GM23248 (cell line): ENCODE measurements at regions not wholly inside any gene's neighbourhood (a gene's known extent, or its start where the extent isn't known, plus 50 kb on each side); places are given as distances from the start of the nearest gene placed in this dataset.
"Not testable (repeated sequence)": the region's sequence is repeated elsewhere in the genome, so short reads cannot be mapped to it uniquely, and the experiment has no call there.

ENCODE experiments used
- DNase-seq: peaks from one replicate; pipeline ENCODE4 v3.0.0-alpha.2; 2015
- H2AFZ ChIP-seq: fragments of 200-600 bp; sonication (generic); 2 replicates; pipeline ENCODE4 v1.6.1; 2016; ENCODE audit warnings: antibody characterized with exemption
- H3F3A ChIP-seq: fragments of 200-600 bp; sonication (generic); 2 replicates; pipeline ENCODE4 v1.6.1; 2016; ENCODE audit warnings: mild to moderate bottlenecking, antibody characterized with exemption, mixed run types; ENCODE audit not compliant: insufficient read depth
- H3K27ac ChIP-seq: fragments of 200-600 bp; sonication (generic); 2 replicates; pipeline ENCODE4 v1.5.1; 2016; ENCODE audit warnings: mild to moderate bottlenecking
- H3K27me3 ChIP-seq: fragments of 200-600 bp; sonication (generic); replicated peaks from 2 replicates; pipeline ENCODE4 v1.6.1; 2016; ENCODE audit warnings: mild to moderate bottlenecking; ENCODE audit not compliant: insufficient read depth
- H3K36me3 ChIP-seq: fragments of 200-600 bp; sonication (generic); 2 replicates; pipeline ENCODE4 v1.6.1; 2016; ENCODE audit warnings: low read depth, mild to moderate bottlenecking
- H3K4me1 ChIP-seq: fragments of 200-600 bp; sonication (generic); 2 replicates; pipeline ENCODE4 v1.6.1; 2016; ENCODE audit warnings: mild to moderate bottlenecking; ENCODE audit not compliant: insufficient read depth
- H3K4me2 ChIP-seq: fragments of 200-600 bp; sonication (generic); one replicate; pipeline ENCODE4 v1.6.1; 2016; ENCODE audit warnings: mild to moderate bottlenecking; ENCODE audit not compliant: unreplicated experiment
- H3K4me3 ChIP-seq: fragments of 200-600 bp; sonication (generic); 2 replicates; pipeline ENCODE4 v1.5.1; 2016; ENCODE audit warnings: mild to moderate bottlenecking
- H3K79me2 ChIP-seq: fragments of 200-600 bp; sonication (generic); 2 replicates; pipeline ENCODE4 v1.6.1; 2016; ENCODE audit warnings: mild to moderate bottlenecking; ENCODE audit not compliant: insufficient read depth
- H3K9ac ChIP-seq: fragments of 200-600 bp; sonication (generic); 2 replicates; pipeline ENCODE4 v1.6.1; 2016; ENCODE audit warnings: mild to moderate bottlenecking
- H3K9me2 ChIP-seq: fragments of 200-600 bp; sonication (generic); 2 replicates; pipeline ENCODE4 v1.6.1; 2016; ENCODE audit warnings: mixed run types, mild to moderate bottlenecking, moderate library complexity; ENCODE audit not compliant: insufficient read depth
- H3K9me3 ChIP-seq: fragments of 200-600 bp; sonication (generic); one replicate; pipeline ENCODE4 v1.6.1; 2017; ENCODE audit warnings: low read depth
- H4K20me1 ChIP-seq: fragments of 200-600 bp; sonication (generic); 2 replicates; pipeline ENCODE4 v1.6.0; 2016; ENCODE audit not compliant: insufficient read depth
- WGBS, 2 experiments: methylation state at CpG; one replicate each; pipeline ENCODE4 v1.1.6; 2015 to 2017; ENCODE audit warnings: low lambda C conversion rate in 2 of 2, low coverage in 1 of 2; ENCODE audit errors: missing lambda C conversion rate in 2 of 2; 5-methylcytosine and 5-hydroxymethylcytosine counted together
- in situ Hi-C: fragments of 300-500 bp; cut with MboI; formaldehyde crosslinking; loops from 2 replicates; pipeline ENCODE4 v1.15.0; 2020

GRCh38 chr9:67418496-67419079 is 426.2 kb upstream of the SPATA31A3 start:
- H3K9me2 ChIP-seq, DNase-seq, H3K9me3 ChIP-seq, H3K79me2 ChIP-seq, H3K27me3 ChIP-seq, H3K4me3 ChIP-seq, H3F3A ChIP-seq, H3K27ac ChIP-seq, H2AFZ ChIP-seq, H3K9ac ChIP-seq, H3K4me1 ChIP-seq, H4K20me1 ChIP-seq, in situ Hi-C loops, H3K4me2 ChIP-seq, H3K36me3 ChIP-seq: not testable (repeated sequence)
- no CpG with 5 or more reads among the region's 4 CpGs for WGBS, 2 experiments

- H3K9ac ChIP-seq, H3K4me3 ChIP-seq, H2AFZ ChIP-seq, H3K27me3 ChIP-seq, in situ Hi-C loops, H3K9me3 ChIP-seq, DNase-seq, H3K27ac ChIP-seq, H3K9me2 ChIP-seq, H3K4me2 ChIP-seq, H3F3A ChIP-seq, H3K36me3 ChIP-seq, H4K20me1 ChIP-seq, H3K4me1 ChIP-seq, H3K79me2 ChIP-seq: not testable (repeated sequence)
- whole genome bisulfite sequencing, 2 experiments, result 50 to 56% methylated on average over 1 of the region's 7 CpGs
These were observed 425.1 kb upstream of the SPATA31A3 start for GRCh38 chr9:67417341-67417983.

GRCh38 chr9:67416639-67417038 is 424.3 kb upstream of the SPATA31A3 start:
- H3K27ac ChIP-seq, H3K79me2 ChIP-seq, H3K9me3 ChIP-seq, H3K27me3 ChIP-seq, H3K4me1 ChIP-seq, H3K4me2 ChIP-seq, H3K36me3 ChIP-seq, in situ Hi-C loops, H3K9me2 ChIP-seq, DNase-seq, H4K20me1 ChIP-seq, H3K9ac ChIP-seq, H3F3A ChIP-seq, H2AFZ ChIP-seq, H3K4me3 ChIP-seq: not testable (repeated sequence)
- 14 to 17% methylated on average over 4 of the region's 6 CpGs for WGBS, 2 experiments

- H3K9me3 ChIP-seq, H3K9me2 ChIP-seq, H3K9ac ChIP-seq, H3F3A ChIP-seq, H3K4me1 ChIP-seq, in situ Hi-C loops, H3K36me3 ChIP-seq, H3K79me2 ChIP-seq, H4K20me1 ChIP-seq, DNase-seq, H3K27ac ChIP-seq, H3K4me3 ChIP-seq, H2AFZ ChIP-seq, H3K4me2 ChIP-seq, H3K27me3 ChIP-seq: not testable (repeated sequence)
- WGBS, 2 experiments, result 37 to 43% methylated on average over 4 to 5 of the region's 7 CpGs
These were observed 418.4 kb upstream of the SPATA31A3 start for GRCh38 chr9:67410606-67411220.

GRCh38 chr9:67403739-67404138 is 411.4 kb upstream of the SPATA31A3 start:
- DNase-seq, in situ Hi-C loops, H3K4me3 ChIP-seq, H3K79me2 ChIP-seq, H3K27ac ChIP-seq, H3K4me1 ChIP-seq, H3K9ac ChIP-seq, H4K20me1 ChIP-seq, H3K27me3 ChIP-seq, H3K4me2 ChIP-seq, H3K36me3 ChIP-seq, H2AFZ ChIP-seq, H3K9me2 ChIP-seq, H3F3A ChIP-seq, H3K9me3 ChIP-seq: not testable (repeated sequence)
- WGBS, 2 experiments, result no CpG with 5 or more reads among the region's 4 CpGs

- H3K4me3 ChIP-seq, DNase-seq, H4K20me1 ChIP-seq, H3K79me2 ChIP-seq, H3K27ac ChIP-seq, H3K36me3 ChIP-seq, H3K4me2 ChIP-seq, H3K4me1 ChIP-seq, H3F3A ChIP-seq, H3K27me3 ChIP-seq, H3K9me2 ChIP-seq, H3K9me3 ChIP-seq, in situ Hi-C loops, H2AFZ ChIP-seq, H3K9ac ChIP-seq: not testable (repeated sequence)
- WGBS, 2 experiments, result 18 to 31% methylated on average over 2 of the region's 2 CpGs
These were observed 405.4 kb upstream of the SPATA31A3 start for GRCh38 chr9:67397731-67398130.

GRCh38 chr9:67394782-67395181 is 402.4 kb upstream of the SPATA31A3 start:
- no CpG with 5 or more reads among the region's 5 CpGs for WGBS, 2 experiments
- H3K9ac ChIP-seq, in situ Hi-C loops, H2AFZ ChIP-seq, H4K20me1 ChIP-seq, H3K4me2 ChIP-seq, H3K4me1 ChIP-seq, H3K9me2 ChIP-seq, H3F3A ChIP-seq, H3K4me3 ChIP-seq, H3K27me3 ChIP-seq, H3K36me3 ChIP-seq, H3K27ac ChIP-seq, DNase-seq, H3K79me2 ChIP-seq, H3K9me3 ChIP-seq: not testable (repeated sequence)
